DMS114 treated with DMSO at 0.1 percent for 48 hours (cell line): ENCODE measurements at regions not wholly inside any gene's neighbourhood (a gene's known extent, or its start where the extent isn't known, plus 50 kb on each side); places are given as distances from the start of the nearest gene placed in this dataset.
"Not testable (repeated sequence)": the region's sequence is repeated elsewhere in the genome, so short reads cannot be mapped to it uniquely, and the experiment has no call there.

Experiments used
- DNase-seq: peaks from one replicate; lab custom pipeline; 2025; ENCODE audit not compliant: unreplicated experiment; lab: John Stamatoyannopoulos, UW

GRCh38 chr5:75002271-75002670, 50.1 kb downstream of the GCNT4 start:
- DNase-seq = no peak

GRCh38 chr5:74995926-74996325, 56.4 kb downstream of the GCNT4 start:
- DNase-seq = no peak

GRCh38 chr5:74994826-74995225, 57.5 kb downstream of the GCNT4 start:
- DNase-seq = no peak

- no peak for DNase-seq
Measured at GRCh38 chr5:74993743-74994142, 58.6 kb downstream of the GCNT4 start.

GRCh38 chr5:74992791-74993190, 59.6 kb downstream of the GCNT4 start:
- DNase-seq = no peak

- no peak for DNase-seq
Measured at GRCh38 chr5:74991522-74991921, 60.8 kb downstream of the GCNT4 start.

- no peak for DNase-seq
Measured at GRCh38 chr5:74990194-74990593, 62.2 kb downstream of the GCNT4 start.

GRCh38 chr5:74988273-74988983, 63.9 kb downstream of the GCNT4 start:
- DNase-seq = no peak

- no peak for DNase-seq
Measured at GRCh38 chr5:74978345-74978744, 74.0 kb downstream of the GCNT4 start.

GRCh38 chr5:74977471-74977870, 74.9 kb downstream of the GCNT4 start:
- no peak for DNase-seq

GRCh38 chr5:74976651-74977050, 75.7 kb downstream of the GCNT4 start:
- DNase-seq = no peak

- DNase-seq = no peak
Measured at GRCh38 chr5:74975582-74975981, 76.8 kb downstream of the GCNT4 start.

- no peak for DNase-seq
Measured at GRCh38 chr5:74974451-74975091, 77.8 kb downstream of the GCNT4 start.

- DNase-seq = no peak
Measured at GRCh38 chr5:74973694-74974093, 78.7 kb downstream of the GCNT4 start.

- no peak for DNase-seq
Measured at GRCh38 chr5:74971947-74972460, 80.4 kb downstream of the GCNT4 start.

- DNase-seq = not testable (repeated sequence)
Measured at GRCh38 chr5:74970891-74971290, 81.5 kb downstream of the GCNT4 start.

GRCh38 chr5:74969726-74970125, 82.6 kb downstream of the GCNT4 start:
- no peak for DNase-seq

- DNase-seq = no peak
Measured at GRCh38 chr5:74966141-74967026, 86.0 kb downstream of the GCNT4 start.

GRCh38 chr5:74963407-74963806, 89.0 kb downstream of the GCNT4 start:
- DNase-seq = no peak

- no peak for DNase-seq
Measured at GRCh38 chr5:74957906-74958305, 91.7 kb upstream of the FAM169A start.

- no peak for DNase-seq
Measured at GRCh38 chr5:74957029-74957784, 91.0 kb upstream of the FAM169A start.
